ENCODE measurements at regions not wholly inside any gene's neighbourhood (a gene's known extent, or its start where the extent isn't known, plus 50 kb on each side); places are given as distances from the start of the nearest gene placed in this dataset.

- DNase-seq (ENCODE audit: low read depth in 2 of 2): no peak
These were observed 171.9 kb upstream of the GPR12 start for GRCh38 chr13:26932465-26932864.

- peak; percentile 38 to 41 for DNase-seq (ENCODE audit: low read depth in 2 of 2)
These were observed 169.6 kb upstream of the GPR12 start for GRCh38 chr13:26929971-26930730.

DNA sequence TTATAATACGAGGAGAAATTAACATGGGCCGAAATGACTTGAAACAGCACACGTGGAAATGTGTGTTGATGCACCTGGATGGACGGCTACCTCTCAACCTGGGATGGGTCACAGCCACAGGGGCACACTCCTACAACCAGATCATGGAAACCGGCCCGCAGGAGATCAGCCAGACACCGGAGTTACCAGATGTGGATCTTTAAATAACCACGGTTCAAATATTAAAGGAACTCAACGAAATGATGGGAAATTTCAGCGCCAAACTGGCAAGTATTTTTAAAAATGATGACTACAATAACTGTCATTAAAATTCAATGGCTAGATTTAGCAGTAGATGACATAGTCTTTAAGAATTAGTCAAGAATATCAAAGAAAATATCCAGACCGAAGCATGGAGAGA lies 166.9 kb upstream of the GPR12 start:
- DNase-seq (ENCODE audit: low read depth in 2 of 2): no peak

- DNase-seq (ENCODE audit: low read depth in 2 of 2): no peak
These were observed 165.8 kb upstream of the GPR12 start for GRCh38 chr13:26926371-26926770.

DNA sequence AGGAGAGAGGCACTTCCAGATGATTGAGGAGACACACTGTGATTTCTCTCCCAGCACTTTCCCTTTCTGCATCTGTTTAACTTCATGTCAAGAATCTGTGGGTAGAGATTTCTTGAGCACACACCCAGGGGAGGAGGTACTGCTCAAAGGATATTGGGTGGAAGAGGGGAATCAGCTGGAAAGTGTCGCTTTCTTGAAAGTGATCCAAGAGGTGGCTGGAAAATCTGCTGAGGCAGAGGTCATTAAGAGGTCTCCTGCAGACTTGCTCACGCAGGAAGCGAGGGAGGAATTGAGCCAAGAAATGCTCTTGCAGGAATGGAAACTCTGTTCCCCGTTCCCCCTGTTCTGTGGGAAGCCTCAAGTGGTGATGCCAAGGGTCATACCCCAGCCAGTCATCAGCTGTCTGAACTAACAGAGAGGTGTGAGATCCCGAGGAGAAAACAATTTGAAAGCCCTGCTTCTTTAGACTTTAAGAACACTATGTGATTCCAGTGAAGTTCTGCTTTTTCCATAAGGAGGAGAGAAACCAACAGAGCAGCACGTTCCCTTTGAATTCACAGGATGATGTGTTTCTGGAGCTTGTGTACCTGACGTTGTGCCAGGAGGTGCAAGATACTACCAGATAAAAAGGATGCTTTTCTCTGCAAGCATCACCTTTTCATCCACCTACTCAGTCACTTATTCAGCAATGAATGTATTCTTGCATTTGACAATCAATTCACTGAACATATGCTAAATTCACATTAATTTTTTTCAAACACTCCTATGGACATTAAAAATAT lies 163.4 kb upstream of the GPR12 start:
- DNase-seq (ENCODE audit: low read depth in 2 of 2): no peak

- DNase-seq (ENCODE audit: low read depth in 2 of 2): no peak
These were observed 161.3 kb upstream of the GPR12 start for GRCh38 chr13:26921918-26922317.

- DNase-seq (ENCODE audit: low read depth in 2 of 2): no peak
These were observed 160.2 kb upstream of the GPR12 start for GRCh38 chr13:26920614-26921355.

GRCh38 chr13:26919732-26920131 lies 159.1 kb upstream of the GPR12 start:
- DNase-seq (ENCODE audit: low read depth in 2 of 2): no peak

GRCh38 chr13:26919311-26919710 lies 158.7 kb upstream of the GPR12 start:
- DNase-seq (ENCODE audit: low read depth in 2 of 2): no peak

- no peak for DNase-seq (ENCODE audit: low read depth in 2 of 2)
These were observed 154.0 kb upstream of the GPR12 start for GRCh38 chr13:26914624-26915023.

DNA sequence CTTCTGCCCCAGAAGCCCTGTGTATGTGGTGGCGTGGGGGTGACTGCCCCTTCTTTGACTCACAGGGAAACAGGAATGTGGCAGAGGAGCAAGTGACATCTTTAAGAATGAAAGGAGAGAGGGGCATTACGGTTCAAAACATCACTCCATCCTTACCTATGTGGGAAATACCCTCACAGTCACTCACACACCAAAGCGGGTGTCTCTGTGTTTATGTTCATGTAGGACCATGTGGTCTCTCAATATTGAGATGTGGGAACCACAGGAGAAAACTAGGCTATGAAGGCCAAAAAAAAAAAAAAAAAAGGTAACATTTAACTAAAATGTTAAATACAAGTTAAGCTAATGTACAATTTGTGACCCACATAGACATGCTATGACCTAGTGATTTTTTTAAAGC lies 153.6 kb upstream of the GPR12 start:
- no peak for DNase-seq (ENCODE audit: low read depth in 2 of 2)

DNA sequence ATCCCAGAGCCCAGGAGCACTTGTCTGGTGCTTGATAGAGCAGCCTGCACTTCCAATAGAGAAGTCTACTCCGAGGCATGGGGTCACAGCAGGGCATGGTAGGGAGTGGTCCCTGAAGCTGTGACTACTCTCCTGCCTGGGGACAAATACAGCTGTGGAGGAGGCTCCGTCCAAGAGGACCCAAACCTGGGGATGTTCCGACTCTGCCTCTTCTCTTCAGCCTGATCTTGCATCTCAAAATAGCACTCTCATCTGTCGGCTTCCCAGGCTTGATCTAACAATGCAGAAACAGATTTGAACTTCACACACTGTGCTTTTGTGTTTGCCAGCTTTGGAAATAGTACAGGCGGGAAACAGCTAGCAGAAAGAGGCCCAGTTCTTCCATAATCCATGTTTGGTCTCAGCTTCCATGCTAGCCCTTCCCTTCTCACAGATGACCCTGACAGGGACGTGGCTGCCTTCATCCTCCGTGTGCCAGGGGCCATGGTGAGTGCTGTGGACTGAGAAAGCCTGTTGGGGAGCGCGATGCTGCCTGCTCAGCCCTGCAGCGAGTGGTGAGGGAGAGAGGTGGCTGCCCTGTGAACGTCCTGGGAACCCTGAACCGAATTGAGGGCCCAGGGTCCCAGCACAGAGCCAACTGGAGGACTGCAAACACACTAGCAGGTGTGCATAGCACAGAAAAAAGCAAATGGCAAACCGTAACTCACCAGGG lies 150.3 kb upstream of the GPR12 start:
- DNase-seq (ENCODE audit: low read depth in 2 of 2): no peak

- DNase-seq (ENCODE audit: low read depth in 2 of 2): no peak
These were observed 148.9 kb upstream of the GPR12 start for GRCh38 chr13:26909477-26909876.

GRCh38 chr13:26908126-26908525 lies 147.5 kb upstream of the GPR12 start:
- no peak for DNase-seq (ENCODE audit: low read depth in 2 of 2)

DNA sequence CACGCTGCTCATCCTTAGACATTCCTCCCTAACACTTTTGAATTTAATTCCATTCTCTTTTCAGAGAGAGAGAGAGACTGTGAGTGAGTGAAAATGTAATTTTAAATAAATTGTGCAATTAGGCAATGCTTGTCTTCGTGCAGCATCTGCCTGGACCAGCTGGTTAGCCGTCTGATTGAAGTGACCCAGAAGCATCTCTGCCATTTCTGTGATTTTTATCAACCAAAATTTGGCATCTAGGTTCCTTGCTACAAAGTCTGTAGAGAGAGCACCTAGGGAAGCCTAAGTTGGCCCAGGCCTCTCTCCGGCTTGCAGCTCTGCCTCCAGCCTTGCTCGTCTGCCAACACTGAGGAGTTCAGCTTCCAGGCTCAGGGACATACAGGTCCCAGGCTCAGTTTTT lies 138.6 kb upstream of the GPR12 start:
- DNase-seq (ENCODE audit: low read depth in 2 of 2): no peak

DNA sequence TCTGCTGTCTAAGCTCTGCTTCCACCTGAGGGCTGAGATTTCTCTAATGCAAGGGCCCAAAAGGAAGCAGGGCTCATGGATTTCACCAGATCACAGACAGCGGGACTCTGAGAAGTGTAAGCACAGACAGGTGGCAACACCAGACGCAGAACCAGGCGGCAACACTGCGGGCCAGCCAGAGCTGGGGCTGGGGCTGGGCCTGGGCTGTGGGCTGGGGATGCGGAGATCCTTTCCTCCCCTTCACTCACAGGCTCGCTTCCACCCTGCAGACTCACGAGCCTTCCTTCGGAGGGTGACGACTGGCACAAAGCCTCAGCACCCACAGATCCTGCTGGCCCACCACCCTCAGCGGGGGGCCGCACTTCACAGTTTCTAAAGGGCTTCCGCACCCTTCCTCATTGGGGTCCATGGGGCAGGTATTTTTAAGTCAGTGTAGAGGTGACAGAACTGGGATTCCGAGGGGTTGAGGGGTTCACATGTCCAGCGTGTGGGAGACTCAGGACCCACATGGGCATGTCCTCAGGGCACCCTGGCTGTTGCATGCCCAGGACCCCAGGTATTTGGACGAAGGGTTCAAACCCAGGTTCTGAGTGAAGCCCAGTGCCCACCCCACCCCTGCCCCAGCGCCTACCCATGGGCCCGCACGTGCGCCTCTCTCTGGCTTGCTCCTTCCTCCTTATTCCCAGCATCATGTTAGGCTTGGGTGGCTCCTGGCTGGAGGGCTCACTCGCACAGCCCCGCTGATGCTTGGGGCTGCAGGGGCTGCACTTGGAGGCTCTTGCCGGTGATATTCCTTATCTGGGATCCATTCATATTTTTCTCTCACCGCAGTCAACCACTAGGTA lies 137.3 kb upstream of the GPR12 start:
- no peak for DNase-seq (ENCODE audit: low read depth in 2 of 2)

DNA sequence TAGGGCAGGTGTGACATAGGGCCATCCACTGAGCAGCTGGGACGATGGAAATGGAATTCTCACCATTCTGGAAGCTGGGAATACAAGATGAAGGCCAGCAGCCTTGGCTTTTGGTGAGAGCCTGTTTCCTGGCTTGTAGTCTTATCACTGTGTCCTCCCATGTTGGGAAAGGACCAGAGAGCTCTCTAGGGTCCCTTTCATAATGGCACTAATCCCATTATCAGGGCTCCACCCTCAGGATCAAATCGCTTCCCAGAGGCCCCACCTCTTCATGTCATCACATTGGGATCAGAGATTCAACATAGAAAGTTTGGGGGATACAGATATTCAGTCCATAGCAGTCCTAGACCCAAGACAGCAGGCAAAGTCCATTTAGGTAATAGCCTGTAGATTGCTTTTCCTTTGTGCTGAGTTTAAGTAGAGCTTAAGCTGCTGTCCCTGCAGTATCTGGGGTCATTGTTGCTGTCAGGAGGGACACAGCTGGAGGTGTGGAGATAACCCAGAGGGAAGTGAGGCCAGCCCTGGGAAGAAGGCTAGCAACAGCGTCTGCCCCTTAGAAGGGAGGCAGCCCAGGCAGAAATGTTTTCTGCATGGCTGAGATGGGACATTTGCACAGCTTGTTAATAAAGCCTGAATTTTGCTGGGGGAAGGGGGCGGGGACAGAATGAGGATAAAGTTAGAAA lies 136.5 kb upstream of the GPR12 start:
- DNase-seq (ENCODE audit: low read depth in 2 of 2): no peak

- DNase-seq (ENCODE audit: low read depth in 2 of 2): no peak
These were observed 135.4 kb upstream of the GPR12 start for GRCh38 chr13:26895808-26896466.

DNA sequence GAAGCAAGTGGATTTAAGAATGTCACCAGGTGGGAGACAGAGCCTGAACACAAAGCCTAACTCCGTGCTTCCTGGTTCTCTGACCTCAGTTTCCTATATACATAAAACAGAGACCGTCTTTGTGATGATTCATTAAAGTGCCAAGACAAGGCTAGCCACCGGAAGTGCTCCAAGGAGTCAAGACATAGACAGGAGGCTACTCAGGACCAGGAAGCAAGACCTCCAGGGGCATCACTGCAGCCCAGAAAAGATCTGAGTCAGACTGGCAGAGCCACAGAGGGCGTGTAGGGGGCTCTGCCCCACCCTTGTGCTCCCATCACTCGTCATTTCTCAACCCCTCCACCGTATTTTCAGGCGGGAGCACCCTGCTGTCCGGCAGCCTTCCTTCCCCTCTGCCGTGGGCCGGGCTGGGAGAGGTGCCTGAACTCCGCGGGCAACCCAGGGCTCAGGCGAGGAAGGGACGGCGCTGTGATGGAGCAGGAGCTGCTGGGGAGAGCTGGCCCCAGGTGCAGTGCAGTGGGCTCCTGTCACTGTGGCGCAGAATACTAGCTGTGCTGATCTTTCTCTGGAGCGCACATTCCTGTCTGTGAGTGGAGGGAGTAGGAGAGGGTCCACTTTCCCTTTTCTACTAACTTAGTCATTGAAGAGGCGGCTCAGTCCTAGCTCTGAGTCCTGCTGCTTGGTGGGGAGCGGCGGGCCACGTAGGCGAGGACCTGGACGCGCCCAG lies 134.7 kb upstream of the GPR12 start:
- no peak for DNase-seq (ENCODE audit: low read depth in 2 of 2)
